HCT116 (cell line): ENCODE measurements at regions not wholly inside any gene's neighbourhood (a gene's known extent, or its start where the extent isn't known, plus 50 kb on each side); places are given as distances from the start of the nearest gene placed in this dataset.

Experiments used
- ATAC-seq: fragments of 200-7000 bp; cut with Tn5 transposase; 2 replicates; pipeline ENCODE4 v1.9.1; 2020; ENCODE audit warnings: mild to moderate bottlenecking, moderate library complexity
- BruUV-seq: library from RNA; stranded (reverse); fragments of 400-500 nt; replicated peaks from 2 replicates; lab custom pipeline; 2021; lab: Mats Ljungman, UMichigan
- CTCF ChIA-PET: fragments of 300-600 bp; sonication (Branson Sonifier 250); formaldehyde crosslinking; loops from one replicate; lab custom pipeline; 2021; ENCODE audit warnings: antibody characterized with exemption; lab: Charles Lee
- POLR2A ChIA-PET: fragments of 300-600, 350-600 bp; sonication (Branson Sonifier 250); formaldehyde crosslinking; loops from one replicate; lab custom pipeline; 2021; ENCODE audit warnings: antibody characterized with exemption; lab: Charles Lee
- RAD21 ChIA-PET, 2 experiments: fragments of 300-600 bp; sonication (Branson Sonifier 250); formaldehyde crosslinking; loops; one replicate each; lab custom pipeline; 2023; ENCODE audit warnings: low total read pairs in 2 of 2; ENCODE audit not compliant: uncharacterized antibody in 2 of 2, unreplicated experiment in 2 of 2, low non-redundant PET in 1 of 2; lab: Charles Lee
- DNase-seq: peaks from one replicate; pipeline ENCODE4 v3.0.0-alpha.2; 2010; ENCODE audit warnings: low read depth, low spot score
- H2AFZ ChIP-seq: fragments of 200-600 bp; shearing (Covaris generic), sonication (generic); 2 replicates; pipeline ENCODE4 v1.6.1; 2017; ENCODE audit warnings: low read depth, mixed run types, mixed read lengths, antibody characterized with exemption, low read length; ENCODE audit not compliant: poor library complexity, severe bottlenecking
- H3K27ac ChIP-seq: 2 replicates; pipeline ENCODE4 v1.5.1; 2012; ENCODE audit warnings: low read depth, low read length
- H3K27me3 ChIP-seq: fragments of 200-600 bp; sonication (generic); 2 replicates; pipeline ENCODE4 v1.6.1; 2016; ENCODE audit warnings: mixed run types, low read length, mixed read lengths; ENCODE audit not compliant: insufficient read depth
- H3K36me3 ChIP-seq, 2 experiments: fragments of 200-500 bp in 1 of 2; fragments of 200-600 bp in 1 of 2; sonication (Bioruptor generic) in 1 of 2; sonication (generic) in 1 of 2; 2 replicates each; pipeline versions ENCODE4 v1.5.1 to v1.6.1; 2014 to 2016; ENCODE audit warnings: low read length in 2 of 2, inconsistent platforms in 1 of 2, mixed read lengths in 1 of 2, mixed run types in 1 of 2; ENCODE audit not compliant: insufficient read depth in 2 of 2, control insufficient read depth in 1 of 2
- H3K4me1 ChIP-seq, 2 experiments: fragments of 200-600 bp in 1 of 2; sonication (generic) in 1 of 2; 2 replicates each; pipeline versions ENCODE4 v1.5.1 to v1.6.1; 2012 to 2017; ENCODE audit warnings: low read length in 2 of 2, inconsistent platforms in 1 of 2, mild to moderate bottlenecking in 1 of 2, mixed read lengths in 1 of 2, mixed run types in 1 of 2, moderate library complexity in 1 of 2; ENCODE audit not compliant: insufficient read depth in 2 of 2, control insufficient read depth in 1 of 2
- H3K4me2 ChIP-seq: fragments of 200-600 bp; sonication (generic); 2 replicates; pipeline ENCODE4 v1.6.1; 2017; ENCODE audit warnings: mixed run types, low read length, mixed read lengths
- H3K4me3 ChIP-seq, 2 experiments: fragments of 200-600 bp in 1 of 2; sonication (generic) in 1 of 2; replicated peaks in 1 of 2; 2 replicates each; pipeline ENCODE4 v1.5.1; 2011 to 2016; ENCODE audit warnings: low read length in 2 of 2, control low read depth in 1 of 2, low read depth in 1 of 2, mild to moderate bottlenecking in 1 of 2, mixed read lengths in 1 of 2, mixed run types in 1 of 2
- H3K79me2 ChIP-seq: fragments of 200-600 bp; sonication (generic); 2 replicates; pipeline ENCODE4 v1.6.1; 2017; ENCODE audit warnings: mild to moderate bottlenecking, mixed run types, low read length, moderate library complexity, mixed read lengths; ENCODE audit not compliant: insufficient read depth
- H3K9ac ChIP-seq: fragments of 200-600 bp; sonication (generic); 2 replicates; pipeline ENCODE4 v1.6.1; 2016; ENCODE audit warnings: low read length, mixed read lengths
- H3K9me2 ChIP-seq: fragments of 200-600 bp; sonication (generic), shearing (Covaris generic); 2 replicates; pipeline ENCODE4 v1.6.1; 2017; ENCODE audit warnings: mixed run types, mild to moderate bottlenecking, moderate library complexity; ENCODE audit not compliant: insufficient read depth
- H3K9me3 ChIP-seq, 2 experiments: fragments of 200-500 bp in 1 of 2; fragments of 200-600 bp in 1 of 2; sonication (Bioruptor generic) in 1 of 2; sonication (generic) in 1 of 2; 2 replicates each; pipeline ENCODE4 v1.6.1; 2014 to 2017; ENCODE audit warnings: low read length in 2 of 2, mixed read lengths in 2 of 2, inconsistent platforms in 1 of 2, low read depth in 1 of 2, mild to moderate bottlenecking in 1 of 2, mixed run types in 1 of 2, moderate library complexity in 1 of 2; ENCODE audit not compliant: control insufficient read depth in 1 of 2, insufficient read depth in 1 of 2
- H4K20me1 ChIP-seq: fragments of 200-600 bp; sonication (generic), shearing (Covaris generic); 2 replicates; pipeline ENCODE4 v1.6.1; 2017; ENCODE audit warnings: mixed run types, mild to moderate bottlenecking, moderate library complexity; ENCODE audit not compliant: insufficient read depth
- CBX3 ChIP-seq: IDR thresholded peaks from 2 replicates; pipeline ENCODE4 v1.6.1; 2012; ENCODE audit warnings: low read depth
- CEBPB ChIP-seq: IDR thresholded peaks from 2 replicates; pipeline ENCODE4 v1.6.1; 2012; ENCODE audit warnings: low read depth
- EGR1 ChIP-seq: IDR thresholded peaks from 2 replicates; pipeline ENCODE4 v1.6.1; 2012; ENCODE audit warnings: low read depth
- EZH2phosphoT487 ChIP-seq: fragments of 200-600 bp; IDR thresholded peaks from 2 replicates; pipeline ENCODE4 v1.6.1; 2018; ENCODE audit warnings: antibody characterized with exemption, borderline replicate concordance
- FOSL1 ChIP-seq: IDR thresholded peaks from 2 replicates; pipeline ENCODE4 v1.6.1; 2012; ENCODE audit warnings: low read depth
- JUND ChIP-seq: IDR thresholded peaks from 2 replicates; pipeline ENCODE4 v1.6.1; 2012
- MAX ChIP-seq: IDR thresholded peaks from 2 replicates; pipeline ENCODE4 v1.6.1; 2012
- POLR2AphosphoS5 ChIP-seq: IDR thresholded peaks from 2 replicates; pipeline ENCODE4 v1.6.1; 2011; ENCODE audit warnings: mild to moderate bottlenecking, low read depth, low read length, moderate library complexity
- RAD21 ChIP-seq: IDR thresholded peaks from 2 replicates; pipeline ENCODE4 v1.6.1; 2012; ENCODE audit warnings: low read depth, mild to moderate bottlenecking
- REST ChIP-seq: IDR thresholded peaks from 2 replicates; pipeline ENCODE4 v1.6.1; 2012; ENCODE audit warnings: low read depth
- SIN3A ChIP-seq: IDR thresholded peaks from 2 replicates; pipeline ENCODE4 v1.6.1; 2012; ENCODE audit warnings: low read depth
- SP1 ChIP-seq: IDR thresholded peaks from 2 replicates; pipeline ENCODE4 v1.6.1; 2012; ENCODE audit warnings: low read depth
- SRF ChIP-seq: IDR thresholded peaks from 2 replicates; pipeline ENCODE4 v1.6.1; 2012; ENCODE audit warnings: low read depth
- TCF7L2 ChIP-seq: IDR thresholded peaks from 2 replicates; pipeline ENCODE4 v1.7.0; 2011; ENCODE audit warnings: borderline replicate concordance, inconsistent platforms; ENCODE audit not compliant: insufficient read depth, insufficient read length; ENCODE audit errors: extremely low read depth
- YY1 ChIP-seq: IDR thresholded peaks from 2 replicates; pipeline ENCODE4 v1.6.1; 2011; ENCODE audit warnings: low read length, low read depth, moderate library complexity, mild to moderate bottlenecking; ENCODE audit not compliant: insufficient replicate concordance; ENCODE audit errors: extremely low read depth
- ZBTB33 ChIP-seq: IDR thresholded peaks from 2 replicates; pipeline ENCODE4 v1.6.1; 2011; ENCODE audit warnings: mild to moderate bottlenecking, low read length, moderate library complexity; ENCODE audit not compliant: insufficient replicate concordance; ENCODE audit errors: extremely low read depth
- ZFX ChIP-seq: fragments of 450-650 bp; IDR thresholded peaks from 2 replicates; pipeline ENCODE4 v1.6.1; 2017
- ZNF274 ChIP-seq: fragments of 200-500 bp; sonication (Bioruptor generic); IDR thresholded peaks from 2 replicates; pipeline ENCODE4 v1.6.1; 2014; ENCODE audit warnings: mild to moderate bottlenecking, low read depth, low read length, inconsistent platforms
- intact Hi-C: fragments of 100-400 bp; cut with micrococcal nuclease; formaldehyde crosslinking; loops from 2 replicates; pipeline ENCODE4 v1.10.0; 2022
- TF ChIP-seq, protein P1 (sequence below), 3 experiments: fragments of 200-600 bp in 1 of 3; sonication (generic) in 1 of 3; IDR thresholded peaks in 2 of 3; conservative IDR thresholded peaks in 1 of 3; 2 replicates each; pipeline ENCODE4 v1.5.1; 2012 to 2017; ENCODE audit warnings: low read depth in 2 of 3, low read length in 2 of 3, antibody characterized with exemption in 1 of 3, borderline replicate concordance in 1 of 3, control low read depth in 1 of 3, mild to moderate bottlenecking in 1 of 3, mixed read lengths in 1 of 3, mixed run types in 1 of 3, moderate library complexity in 1 of 3; ENCODE audit not compliant: insufficient read depth in 1 of 3
- TF ChIP-seq, protein P2 (sequence below): IDR thresholded peaks from 2 replicates; pipeline ENCODE4 v1.6.1; 2012

DNA sequence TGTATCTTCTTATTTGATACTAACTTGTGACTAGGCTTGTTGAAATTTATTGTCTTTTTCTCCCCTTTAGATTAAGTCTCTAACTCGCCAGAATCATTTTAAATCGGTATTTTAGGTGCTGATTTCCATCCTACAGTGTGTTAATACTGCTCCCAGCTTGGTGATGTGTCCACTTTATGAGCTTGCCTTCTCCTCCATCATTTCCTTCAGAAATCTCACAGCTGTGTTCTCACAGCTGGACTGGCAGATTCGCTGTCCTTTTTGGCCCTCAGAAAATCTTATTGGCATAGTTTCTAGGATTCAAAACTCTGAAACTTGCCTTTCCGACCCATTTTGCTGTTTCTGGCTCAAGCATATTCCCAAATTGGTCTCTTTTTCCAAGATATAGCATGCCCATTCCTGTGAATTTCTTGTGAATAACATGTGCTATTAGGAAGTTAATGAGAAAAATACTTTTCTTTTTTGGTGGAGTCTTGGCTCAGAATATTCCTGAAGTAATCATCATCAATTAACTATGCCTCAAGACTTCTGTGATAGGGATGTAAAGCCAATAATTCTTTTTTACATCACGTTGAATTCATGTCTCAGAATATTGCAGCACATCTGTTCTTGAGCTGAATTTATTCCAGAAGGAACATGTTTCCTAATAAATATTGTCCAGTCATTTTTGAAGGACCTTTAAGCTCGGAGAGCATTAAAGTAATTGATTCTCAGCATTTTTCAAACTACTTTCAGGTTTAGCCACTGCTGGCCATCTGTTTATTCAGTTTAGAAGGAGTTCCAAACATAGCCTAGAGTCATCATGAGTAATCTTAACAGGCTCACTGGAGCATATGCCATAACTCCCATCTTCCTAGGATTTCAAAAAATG, 50.0 kb upstream of the USP44 start:
- Histone ChIP-seq H3K4me3 (no peak overlapping the region), H3K9me2 (no peaks in the 10 kb centered on the region), H3K4me1 (peaks cover 3 to 12% of the 10 kb centered on the region in 2 experiments; a peak in 3 of 4 replicates), H3K27me3 (no peaks in the 10 kb centered on the region), H3K4me2 (no peak overlapping the region), H3K79me2 (no peaks in the 10 kb centered on the region), H3K27ac (no peak overlapping the region), H2AFZ (no peak overlapping the region)
- POLR2A ChIA-PET, result no interaction called here
- intact Hi-C loops, result no loop called here
- no peak for DNase-seq
- TF ChIP-seq CBX3, result no peak
- TF ChIP-seq, protein P1, sequence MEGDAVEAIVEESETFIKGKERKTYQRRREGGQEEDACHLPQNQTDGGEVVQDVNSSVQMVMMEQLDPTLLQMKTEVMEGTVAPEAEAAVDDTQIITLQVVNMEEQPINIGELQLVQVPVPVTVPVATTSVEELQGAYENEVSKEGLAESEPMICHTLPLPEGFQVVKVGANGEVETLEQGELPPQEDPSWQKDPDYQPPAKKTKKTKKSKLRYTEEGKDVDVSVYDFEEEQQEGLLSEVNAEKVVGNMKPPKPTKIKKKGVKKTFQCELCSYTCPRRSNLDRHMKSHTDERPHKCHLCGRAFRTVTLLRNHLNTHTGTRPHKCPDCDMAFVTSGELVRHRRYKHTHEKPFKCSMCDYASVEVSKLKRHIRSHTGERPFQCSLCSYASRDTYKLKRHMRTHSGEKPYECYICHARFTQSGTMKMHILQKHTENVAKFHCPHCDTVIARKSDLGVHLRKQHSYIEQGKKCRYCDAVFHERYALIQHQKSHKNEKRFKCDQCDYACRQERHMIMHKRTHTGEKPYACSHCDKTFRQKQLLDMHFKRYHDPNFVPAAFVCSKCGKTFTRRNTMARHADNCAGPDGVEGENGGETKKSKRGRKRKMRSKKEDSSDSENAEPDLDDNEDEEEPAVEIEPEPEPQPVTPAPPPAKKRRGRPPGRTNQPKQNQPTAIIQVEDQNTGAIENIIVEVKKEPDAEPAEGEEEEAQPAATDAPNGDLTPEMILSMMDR (IDR thresholded peaks at IDR 0.05 in 2 of 3, conservative IDR thresholded peaks at IDR 0.05 in 1 of 3; ENCODE audit: borderline replicate concordance in 1 of 3, insufficient read depth in 1 of 3, low read depth in 2 of 3, low read length in 2 of 3), result no peak
- TF ChIP-seq EZH2phosphoT487, result no peak
- no peak for TF ChIP-seq ZNF274
- no peak for TF ChIP-seq SIN3A
- TF ChIP-seq CEBPB, result no peak
- TF ChIP-seq RAD21, result no peak
- TF ChIP-seq, protein P2, sequence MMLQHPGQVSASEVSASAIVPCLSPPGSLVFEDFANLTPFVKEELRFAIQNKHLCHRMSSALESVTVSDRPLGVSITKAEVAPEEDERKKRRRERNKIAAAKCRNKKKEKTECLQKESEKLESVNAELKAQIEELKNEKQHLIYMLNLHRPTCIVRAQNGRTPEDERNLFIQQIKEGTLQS, result no peak
- no peak for TF ChIP-seq POLR2AphosphoS5
- TF ChIP-seq SP1, result no peak
- no peak for TF ChIP-seq FOSL1
- no peak for TF ChIP-seq MAX
- no peak for TF ChIP-seq ZBTB33
- TF ChIP-seq SRF, result no peak
- no peak for TF ChIP-seq ZFX
- TF ChIP-seq EGR1, result no peak
- no peak for TF ChIP-seq REST
- TF ChIP-seq JUND, result no peak
- no peak for TF ChIP-seq YY1
- TF ChIP-seq TCF7L2, result no peak
- TF ChIP-seq, all 23 proteins: peak for 0
- Histone ChIP-seq H3K9ac (no peak overlapping the region), H3K36me3 (no peaks in the 10 kb centered on the region), H3K9me3 (no peaks in the 10 kb centered on the region), H4K20me1 (no peaks in the 10 kb centered on the region)
- ATAC-seq, result no peak
- BruUV-seq, result no TSS peak
- RAD21 ChIA-PET, result no interaction called here
- CTCF ChIA-PET, result no interaction called here
